H1 (cell line): ENCODE measurements at regions not wholly inside any gene's neighbourhood (a gene's known extent, or its start where the extent isn't known, plus 50 kb on each side); places are given as distances from the start of the nearest gene placed in this dataset.

Experiments
- CTCF ChIA-PET: fragments of 300-600 bp; sonication (Branson Sonifier 250); formaldehyde crosslinking; loops from one replicate; lab custom pipeline; 2021; ENCODE audit not compliant: partially characterized antibody; lab: Charles Lee
- POLR2A ChIA-PET: fragments of 300-600 bp; sonication (Branson Sonifier 250); formaldehyde crosslinking; loops from one replicate; lab custom pipeline; 2021; ENCODE audit warnings: inconsistent platforms; ENCODE audit not compliant: partially characterized antibody; lab: Charles Lee
- DNase-seq, 2 experiments: peaks; one replicate each; pipeline versions ENCODE4 v3.0.0 to v3.0.0-alpha.2; 2010 to 2022; ENCODE audit warnings: low spot score in 2 of 2, low read depth in 1 of 2, mixed read lengths in 1 of 2
- FAIRE-seq: peaks from 2 replicates; lab custom pipeline; 2011; peaks lifted over from hg19 to GRCh38; lab: Jason Lieb, UNC
- H2AFZ ChIP-seq: 2 replicates; pipeline ENCODE4 v1.8.1; 2012; ENCODE audit warnings: low read length, inconsistent platforms
- H2AK5ac ChIP-seq: 2 replicates; pipeline ENCODE4 v1.6.1; 2013; ENCODE audit warnings: low read depth, low read length
- H2BK120ac ChIP-seq: replicated peaks from 2 replicates; pipeline ENCODE3; 2013; ENCODE audit warnings: low read depth, low read length, inconsistent platforms
- H2BK12ac ChIP-seq: 2 replicates; pipeline ENCODE4 v1.6.1; 2013; ENCODE audit warnings: low read depth, low read length
- H2BK15ac ChIP-seq: 2 replicates; pipeline ENCODE4 v1.6.1; 2013; ENCODE audit warnings: low read length
- H2BK20ac ChIP-seq: 2 replicates; pipeline ENCODE4 v1.6.1; 2013; ENCODE audit warnings: low read length
- H2BK5ac ChIP-seq: 2 replicates; pipeline ENCODE4 v1.6.1; 2013; ENCODE audit warnings: low read depth, low read length
- H3K14ac ChIP-seq: 2 replicates; pipeline ENCODE4 v1.6.1; 2013; ENCODE audit warnings: inconsistent platforms; ENCODE audit not compliant: insufficient read length
- H3K18ac ChIP-seq: 2 replicates; pipeline ENCODE4 v1.6.1; 2013; ENCODE audit warnings: low read length; ENCODE audit errors: extremely low read depth
- H3K23ac ChIP-seq: 2 replicates; pipeline ENCODE4 v1.6.1; 2013; ENCODE audit warnings: inconsistent platforms; ENCODE audit not compliant: insufficient read length
- H3K23me2 ChIP-seq: 2 replicates; pipeline ENCODE4 v1.6.1; 2013; ENCODE audit warnings: low read depth, low read length
- H3K27ac ChIP-seq: 2 replicates; pipeline ENCODE4 v1.6.1; 2011; ENCODE audit warnings: low read depth, low read length, inconsistent platforms
- H3K27me3 ChIP-seq, 4 experiments: replicated peaks in 1 of 4; 1 replicate in 1 of 4; 2 replicates in 3 of 4; pipeline versions ENCODE4 v1.6.1 to v1.8.1; 2011 to 2013; ENCODE audit warnings: low read length in 3 of 4, mild to moderate bottlenecking in 3 of 4, inconsistent platforms in 2 of 4, mixed read lengths in 2 of 4, moderate library complexity in 1 of 4; ENCODE audit not compliant: control insufficient read depth in 3 of 4, insufficient read depth in 3 of 4; ENCODE audit errors: extremely low read depth in 1 of 4
- H3K36me3 ChIP-seq, 4 experiments: 2 replicates each; pipeline versions ENCODE4 v1.6.1 to v1.8.1; 2011 to 2013; ENCODE audit warnings: mild to moderate bottlenecking in 4 of 4, low read length in 3 of 4, moderate library complexity in 2 of 4, control low read depth in 1 of 4, inconsistent platforms in 1 of 4; ENCODE audit not compliant: insufficient read depth in 4 of 4, control insufficient read depth in 2 of 4
- H3K4ac ChIP-seq: replicated peaks from 2 replicates; pipeline ENCODE3; 2013; ENCODE audit warnings: low read length, low read depth, mixed read lengths, inconsistent platforms; ENCODE audit not compliant: insufficient read length
- H3K4me1 ChIP-seq, 4 experiments: replicated peaks in 1 of 4; 1 replicate in 1 of 4; 2 replicates in 3 of 4; pipeline versions ENCODE4 v1.6.1 to v1.8.1; 2011 to 2013; ENCODE audit warnings: low read length in 3 of 4, inconsistent platforms in 2 of 4, mixed read lengths in 1 of 4; ENCODE audit not compliant: insufficient read depth in 4 of 4, control insufficient read depth in 3 of 4
- H3K4me2 ChIP-seq, 2 experiments: 2 replicates each; pipeline versions ENCODE4 v1.6.1 to v1.8.1; 2011 to 2013; ENCODE audit warnings: low read depth in 2 of 2, low read length in 2 of 2, control low read depth in 1 of 2, inconsistent platforms in 1 of 2, mild to moderate bottlenecking in 1 of 2; ENCODE audit not compliant: insufficient read depth in 1 of 2
- H3K4me3 ChIP-seq, 4 experiments: fragments of 200-600, 300-600 bp in 1 of 4; sonication (generic), shearing (Covaris generic), sonication (Bioruptor Twin) in 1 of 4; 2 replicates each; pipeline versions ENCODE4 v1.5.1 to v1.8.1; 2011 to 2016; ENCODE audit warnings: low read length in 4 of 4, low read depth in 3 of 4, control low read depth in 2 of 4, inconsistent platforms in 2 of 4, mild to moderate bottlenecking in 2 of 4, mixed read lengths in 1 of 4, moderate library complexity in 1 of 4; ENCODE audit not compliant: insufficient read depth in 2 of 4; ENCODE audit errors: extremely low read depth in 1 of 4
- H3K56ac ChIP-seq: replicated peaks from 2 replicates; pipeline ENCODE3; 2013; ENCODE audit warnings: low read depth, mild to moderate bottlenecking, mixed read lengths, low read length, inconsistent platforms; ENCODE audit not compliant: insufficient read length
- H3K79me1 ChIP-seq: 2 replicates; pipeline ENCODE4 v1.6.1; 2013; ENCODE audit warnings: low read depth, low read length, control low read depth
- H3K79me2 ChIP-seq, 2 experiments: 2 replicates each; pipeline versions ENCODE4 v1.6.1 to v1.8.1; 2012 to 2013; ENCODE audit warnings: low read length in 2 of 2, mild to moderate bottlenecking in 2 of 2, inconsistent platforms in 1 of 2; ENCODE audit not compliant: insufficient read depth in 2 of 2, control insufficient read depth in 1 of 2
- H3K9ac ChIP-seq, 4 experiments: replicated peaks in 1 of 4; 1 replicate in 1 of 4; 2 replicates in 3 of 4; pipeline versions ENCODE4 v1.6.1 to v1.8.1; 2011 to 2013; ENCODE audit warnings: low read depth in 3 of 4, low read length in 3 of 4, control low read depth in 2 of 4, mild to moderate bottlenecking in 2 of 4, moderate library complexity in 2 of 4, inconsistent platforms in 1 of 4; ENCODE audit errors: extremely low read depth in 1 of 4
- H3K9me3 ChIP-seq, 2 experiments: 2 replicates each; pipeline versions ENCODE4 v1.6.1 to v1.8.1; 2012 to 2013; ENCODE audit warnings: mild to moderate bottlenecking in 2 of 2, moderate library complexity in 2 of 2, control low read depth in 1 of 2, inconsistent platforms in 1 of 2, low read depth in 1 of 2, low read length in 1 of 2, mixed read lengths in 1 of 2; ENCODE audit not compliant: insufficient read depth in 2 of 2
- H4K20me1 ChIP-seq, 2 experiments: replicated peaks in 1 of 2; 2 replicates each; pipeline versions ENCODE3 to v1.8.1; 2011 to 2013; ENCODE audit warnings: inconsistent platforms in 2 of 2, low read length in 2 of 2, mild to moderate bottlenecking in 1 of 2; ENCODE audit not compliant: insufficient read depth in 2 of 2, control insufficient read depth in 1 of 2
- H4K5ac ChIP-seq: 2 replicates; pipeline ENCODE4 v1.6.1; 2013; ENCODE audit warnings: low read length, low read depth, mixed read lengths, inconsistent platforms; ENCODE audit not compliant: insufficient read length
- H4K8ac ChIP-seq: 2 replicates; pipeline ENCODE4 v1.8.0; 2013; ENCODE audit warnings: mild to moderate bottlenecking, moderate library complexity, low read length, inconsistent platforms; ENCODE audit not compliant: insufficient read depth; ENCODE audit errors: extremely low read depth
- H4K91ac ChIP-seq: replicated peaks from 2 replicates; pipeline ENCODE3; 2013; ENCODE audit warnings: low read length, mixed read lengths, inconsistent platforms; ENCODE audit not compliant: insufficient read length
- SAP30 ChIP-seq: fragments of 300-600 bp; sonication (generic); IDR thresholded peaks from 2 replicates; pipeline ENCODE4 v1.7.1; 2012; ENCODE audit warnings: low read length, moderate library complexity, mild to moderate bottlenecking, inconsistent platforms; ENCODE audit not compliant: insufficient read depth, insufficient replicate concordance
- TCF12 ChIP-seq: IDR thresholded peaks from 2 replicates; pipeline ENCODE4 v1.6.1; 2011; ENCODE audit warnings: low read depth, mild to moderate bottlenecking, low read length
- WGBS, 2 experiments: shearing (Covaris generic) in 1 of 2; methylation state at CpG; one replicate each; pipeline versions ENCODE4 v1.1.6 to v1.1.7; 2013 to 2015; ENCODE audit warnings: low lambda C conversion rate in 2 of 2, mixed read lengths in 2 of 2, inconsistent platforms in 1 of 2, low coverage in 1 of 2, missing lambda C conversion rate in 1 of 2; ENCODE audit not compliant: insufficient replicate concordance in 2 of 2, insufficient coverage in 1 of 2, insufficient read length in 1 of 2; ENCODE audit errors: extremely low coverage in 1 of 2, missing lambda C conversion rate in 1 of 2; 5-methylcytosine and 5-hydroxymethylcytosine counted together
- TF ChIP-seq, protein P1 (sequence below): IDR thresholded peaks from 2 replicates; pipeline ENCODE4 v1.6.1; 2012; ENCODE audit warnings: inconsistent platforms

DNA sequence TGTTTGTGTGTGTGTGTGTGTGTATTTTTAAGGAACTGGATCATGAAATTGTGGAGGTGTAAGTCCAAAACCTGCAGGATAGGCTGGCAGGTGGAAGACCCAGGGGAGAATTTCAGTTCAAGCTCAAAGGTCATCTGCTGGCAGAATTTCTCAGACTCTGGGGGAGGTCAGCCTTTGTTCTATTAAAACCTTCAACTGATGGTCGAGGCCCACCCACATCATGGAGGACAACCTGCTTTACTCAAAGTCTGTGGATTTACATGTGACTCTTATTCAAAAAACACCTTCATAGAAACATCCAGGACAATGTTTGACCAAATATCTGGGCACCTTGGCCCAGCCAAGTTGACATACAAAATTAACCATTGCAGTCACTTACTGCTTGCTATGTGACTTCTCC is 157.2 kb downstream of the EDEM1 start:
- Histone ChIP-seq H3K18ac (no peak overlapping the region), H2AK5ac (no peak overlapping the region), H2BK12ac (no peak overlapping the region), H3K27me3 (no peaks in the 10 kb centered on the region), H3K4me3 (no peak overlapping the region), H2BK15ac (no peak overlapping the region), H3K14ac (no peak overlapping the region), H3K27ac (no peak overlapping the region), H4K8ac (no peak overlapping the region), H3K79me1 (no peaks in the 10 kb centered on the region), H4K5ac (no peak overlapping the region), H3K23ac (no peak overlapping the region), H4K20me1 (no peaks in the 10 kb centered on the region), H3K79me2 (no peaks in the 10 kb centered on the region), H3K9ac (no peak overlapping the region), H2BK5ac (no peak overlapping the region), H2BK20ac (no peak overlapping the region), H3K36me3 (no peaks in the 10 kb centered on the region), H3K4me2 (no peak overlapping the region), H3K23me2 (no peaks in the 10 kb centered on the region; the same call in none of the 2 replicates), H3K9me3 (peaks cover 0 to 5% of the 10 kb centered on the region in 2 experiments; a peak in 2 of 4 replicates), H2AFZ (no peak overlapping the region), H4K91ac (no peak overlapping the region), H3K56ac (no peak overlapping the region), H2BK120ac (no peak overlapping the region), H3K4me1 (0 out of 7 replicates have a peak, but pooled peaks cover 0 to 3% (median 0%) of the 10 kb centered on the region in 4 experiments), H3K4ac (no peak overlapping the region)
- DNase-seq, result no peak
- no peak for FAIRE-seq
- ChIA-PET POLR2A (no interaction called here), CTCF (no interaction called here)
- TF ChIP-seq TCF12 (no peak), SAP30 (no peak)
- TF ChIP-seq, protein P1, sequence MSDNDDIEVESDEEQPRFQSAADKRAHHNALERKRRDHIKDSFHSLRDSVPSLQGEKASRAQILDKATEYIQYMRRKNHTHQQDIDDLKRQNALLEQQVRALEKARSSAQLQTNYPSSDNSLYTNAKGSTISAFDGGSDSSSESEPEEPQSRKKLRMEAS, result no peak
- 88% methylated on average over 1 of the region's 1 CpG; no CpG with 5 or more reads in 1 of the 2 experiments for WGBS, 2 experiments
